SK-N-SH (cell line): ENCODE measurements at regions not wholly inside any gene's neighbourhood (a gene's known extent, or its start where the extent isn't known, plus 50 kb on each side); places are given as distances from the start of the nearest gene placed in this dataset.

Source experiments
- CTCF ChIA-PET: fragments of 300-600, 350-600 bp; formaldehyde crosslinking; extraction: SDS; loops from one replicate; lab custom pipeline; 2021; lab: Yijun Ruan, JAX
- POLR2A ChIA-PET: fragments of 350-600 bp; sonication (Branson Sonifier 250); formaldehyde crosslinking; extraction: SDS; loops from one replicate; lab custom pipeline; 2020; ENCODE audit warnings: antibody characterized with exemption, inconsistent platforms; lab: Yijun Ruan, JAX
- DNase-seq: peaks from one replicate; pipeline ENCODE4 v3.0.0; 2012
- H2AFZ ChIP-seq: fragments of 200-600 bp; sonication (generic); 2 replicates; pipeline ENCODE4 v1.8.1; 2016; ENCODE audit warnings: antibody characterized with exemption, mild to moderate bottlenecking, low read depth
- H3F3A ChIP-seq: fragments of 200-600 bp; sonication (generic); replicated peaks from 2 replicates; pipeline ENCODE3; 2016; ENCODE audit warnings: antibody characterized with exemption, mild to moderate bottlenecking; ENCODE audit not compliant: insufficient read depth
- H3K27ac ChIP-seq, 2 experiments: fragments of 200-500 bp in 1 of 2; fragments of 200-600 bp in 1 of 2; sonication (Bioruptor generic) in 1 of 2; sonication (generic), shearing (Covaris generic) in 1 of 2; 2 replicates each; pipeline versions ENCODE4 v1.5.1 to v1.6.1; 2014 to 2016; ENCODE audit warnings: low read depth in 2 of 2, inconsistent platforms in 1 of 2, low read length in 1 of 2, mild to moderate bottlenecking in 1 of 2, mixed read lengths in 1 of 2
- H3K27me3 ChIP-seq: fragments of 200-600 bp; sonication (generic), shearing (Covaris generic); 2 replicates; pipeline ENCODE4 v1.6.1; 2016; ENCODE audit warnings: mixed run types; ENCODE audit not compliant: insufficient read depth
- H3K36me3 ChIP-seq, 2 experiments: fragments of 200-500 bp in 1 of 2; fragments of 200-600 bp in 1 of 2; sonication (Bioruptor generic) in 1 of 2; sonication (generic) in 1 of 2; replicated peaks in 1 of 2; 2 replicates each; pipeline versions ENCODE3 to v1.5.1; 2014 to 2016; ENCODE audit warnings: low read length in 1 of 2, mild to moderate bottlenecking in 1 of 2; ENCODE audit not compliant: insufficient read depth in 2 of 2, control insufficient read depth in 1 of 2
- H3K4me1 ChIP-seq, 2 experiments: fragments of 200-500 bp in 1 of 2; fragments of 200-600 bp in 1 of 2; sonication (Bioruptor generic) in 1 of 2; sonication (generic), shearing (Covaris generic) in 1 of 2; 2 replicates each; pipeline versions ENCODE4 v1.5.1 to v1.6.1; 2014 to 2016; ENCODE audit warnings: low read depth in 1 of 2, low read length in 1 of 2, mixed run types in 1 of 2; ENCODE audit not compliant: insufficient read depth in 2 of 2, control insufficient read depth in 1 of 2
- H3K4me2 ChIP-seq: fragments of 200-600 bp; sonication (generic), shearing (Covaris generic); 2 replicates; pipeline ENCODE4 v1.6.1; 2017; ENCODE audit warnings: mixed run types
- H3K4me3 ChIP-seq, 2 experiments: fragments of 200-500 bp in 1 of 2; fragments of 200-600 bp in 1 of 2; sonication (Bioruptor generic) in 1 of 2; sonication (generic), shearing (Covaris generic) in 1 of 2; 2 replicates each; pipeline versions ENCODE4 v1.5.1 to v1.8.1; 2014 to 2016; ENCODE audit warnings: low read depth in 2 of 2, inconsistent platforms in 1 of 2, low read length in 1 of 2, mild to moderate bottlenecking in 1 of 2, mixed read lengths in 1 of 2, moderate library complexity in 1 of 2
- H3K79me2 ChIP-seq: fragments of 200-600 bp; sonication (generic); 2 replicates; pipeline ENCODE4 v1.8.1; 2017; ENCODE audit warnings: mild to moderate bottlenecking; ENCODE audit not compliant: insufficient read depth
- H3K9ac ChIP-seq: fragments of 200-600 bp; sonication (generic); 2 replicates; pipeline ENCODE4 v1.6.1; 2017; ENCODE audit warnings: mixed run types
- H3K9me2 ChIP-seq: fragments of 200-600 bp; sonication (generic); 2 replicates; pipeline ENCODE4 v1.6.1; 2017; ENCODE audit warnings: mixed run types
- H3K9me3 ChIP-seq: fragments of 200-600 bp; sonication (generic); 2 replicates; pipeline ENCODE4 v1.6.1; 2017; ENCODE audit warnings: mixed run types, mild to moderate bottlenecking, moderate library complexity
- H4K20me1 ChIP-seq: fragments of 200-600 bp; sonication (generic); 2 replicates; pipeline ENCODE4 v1.6.1; 2017; ENCODE audit warnings: mild to moderate bottlenecking, mixed run types; ENCODE audit not compliant: insufficient read depth
- CHD2 ChIP-seq: fragments of 150-350 bp; IDR thresholded peaks from 2 replicates; pipeline ENCODE4 v1.6.1; 2018; ENCODE audit warnings: low read length; ENCODE audit not compliant: partially characterized antibody
- ELF1 ChIP-seq: IDR thresholded peaks from 2 replicates; pipeline ENCODE4 v1.4.0; 2012
- EZH2phosphoT487 ChIP-seq: fragments of 200-600 bp; sonication (generic); IDR thresholded peaks from 2 replicates; pipeline ENCODE4 v1.6.1; 2017; ENCODE audit warnings: low read depth, mixed run types, mild to moderate bottlenecking, antibody characterized with exemption, moderate library complexity, borderline replicate concordance
- FOSL2 ChIP-seq: IDR thresholded peaks from 2 replicates; pipeline ENCODE4 v1.4.0; 2012; ENCODE audit warnings: low read depth, mild to moderate bottlenecking, moderate library complexity, borderline replicate concordance
- GABPA ChIP-seq: IDR thresholded peaks from 2 replicates; pipeline ENCODE4 v1.4.0; 2012; ENCODE audit warnings: low read depth, mild to moderate bottlenecking
- GATA2 ChIP-seq: sonication (generic); formaldehyde crosslinking; IDR thresholded peaks from 2 replicates; pipeline ENCODE4 v1.5.0; 2020; ENCODE audit warnings: mild to moderate bottlenecking, missing genetic modification reagents
- MXI1 ChIP-seq: IDR thresholded peaks from 2 replicates; pipeline ENCODE4 v1.6.1; 2012; ENCODE audit warnings: mild to moderate bottlenecking, low read depth, low read length, improper control_type of control experiment
- NFIC ChIP-seq: IDR thresholded peaks from 2 replicates; pipeline ENCODE4 v1.4.0; 2012; ENCODE audit warnings: borderline replicate concordance
- NRF1 ChIP-seq: IDR thresholded peaks from 2 replicates; pipeline ENCODE4 v1.6.1; 2012; ENCODE audit warnings: low read depth, mild to moderate bottlenecking, low read length
- POLR2AphosphoS5 ChIP-seq: IDR thresholded peaks from 2 replicates; pipeline ENCODE4 v1.6.1; 2012; ENCODE audit warnings: low read depth, low read length
- RAD21 ChIP-seq: IDR thresholded peaks from 2 replicates; pipeline ENCODE4 v1.6.1; 2012; ENCODE audit warnings: mild to moderate bottlenecking, low read length
- SMC3 ChIP-seq: IDR thresholded peaks from 2 replicates; pipeline ENCODE4 v1.6.1; 2012; ENCODE audit warnings: low read depth, low read length, improper control_type of control experiment
- TAF1 ChIP-seq: IDR thresholded peaks from 2 replicates; pipeline ENCODE4 v1.6.1; 2012; ENCODE audit warnings: low read depth, mild to moderate bottlenecking, low read length, moderate library complexity, borderline replicate concordance
- TEAD4 ChIP-seq: IDR thresholded peaks from 2 replicates; pipeline ENCODE4 v1.4.0; 2012; ENCODE audit warnings: mild to moderate bottlenecking, borderline replicate concordance; ENCODE audit not compliant: insufficient read depth
- USF2 ChIP-seq: fragments of 150-350 bp; IDR thresholded peaks from 2 replicates; pipeline ENCODE4 v1.6.1; 2017; ENCODE audit warnings: antibody characterized with exemption, low read length, low read depth, borderline replicate concordance
- WGBS: methylation state at CpG from one replicate; pipeline ENCODE4 v1.1.6; 2017; ENCODE audit warnings: low lambda C conversion rate; 5-methylcytosine and 5-hydroxymethylcytosine counted together
- TF ChIP-seq, protein P1 (sequence below): IDR thresholded peaks from 2 replicates; pipeline ENCODE4 v1.4.0; 2012; ENCODE audit warnings: low read depth, borderline replicate concordance
- TF ChIP-seq, protein P2 (sequence below): IDR thresholded peaks from 2 replicates; pipeline ENCODE4 v1.4.0; 2012; ENCODE audit warnings: low read depth, borderline replicate concordance

DNA sequence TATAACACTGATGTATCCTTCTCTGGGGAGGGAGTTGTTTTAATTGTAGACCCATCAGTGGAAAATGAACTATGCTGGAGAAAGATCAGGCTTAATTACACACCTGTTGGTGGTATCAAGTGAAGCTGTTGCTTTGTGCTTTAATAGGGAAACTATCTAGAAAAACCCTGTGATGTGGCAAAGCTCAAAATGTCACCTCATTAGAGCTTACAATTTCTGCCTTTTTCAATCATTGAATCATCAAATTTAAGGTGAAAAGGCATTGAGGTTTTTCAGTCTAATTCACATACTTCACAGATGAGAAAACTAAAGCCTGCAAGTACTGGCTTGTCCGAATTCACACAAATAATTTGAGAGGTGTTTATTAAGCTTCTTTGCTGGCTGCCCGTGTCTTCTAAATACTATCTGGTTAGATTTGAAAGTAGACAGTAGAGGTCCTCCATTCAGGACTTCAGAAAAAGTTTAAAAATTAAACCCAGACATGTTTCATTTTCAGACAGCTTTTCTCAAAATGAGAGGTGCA, 143.3 kb upstream of the MAP3K7 start:
- Histone ChIP-seq H3K4me1 (no peaks in the 10 kb centered on the region), H3K36me3 (no peaks in the 10 kb centered on the region), H3K9me3 (no peaks in the 10 kb centered on the region), H3K4me2 (no peak overlapping the region), H2AFZ (no peak overlapping the region)
- no peak for DNase-seq
- TF ChIP-seq FOSL2 (no peak), CHD2 (no peak)
- TF ChIP-seq, all 33 proteins: peak for 0
- no peaks in the 10 kb centered on the region for H3F3A ChIP-seq
- H3K9ac ChIP-seq = no peak overlapping the region
- no peaks in the 10 kb centered on the region for H3K27me3 ChIP-seq
- H4K20me1 ChIP-seq = no peaks in the 10 kb centered on the region
- no peak overlapping the region for H3K4me3 ChIP-seq
- H3K9me2 ChIP-seq = no peaks in the 10 kb centered on the region
- no peaks in the 10 kb centered on the region for H3K79me2 ChIP-seq
- POLR2A ChIA-PET = no interaction called here
- 12% methylated on average over 2 of the region's 2 CpGs for WGBS
- CTCF ChIA-PET = no interaction called here
- H3K27ac ChIP-seq = no peak overlapping the region

DNA sequence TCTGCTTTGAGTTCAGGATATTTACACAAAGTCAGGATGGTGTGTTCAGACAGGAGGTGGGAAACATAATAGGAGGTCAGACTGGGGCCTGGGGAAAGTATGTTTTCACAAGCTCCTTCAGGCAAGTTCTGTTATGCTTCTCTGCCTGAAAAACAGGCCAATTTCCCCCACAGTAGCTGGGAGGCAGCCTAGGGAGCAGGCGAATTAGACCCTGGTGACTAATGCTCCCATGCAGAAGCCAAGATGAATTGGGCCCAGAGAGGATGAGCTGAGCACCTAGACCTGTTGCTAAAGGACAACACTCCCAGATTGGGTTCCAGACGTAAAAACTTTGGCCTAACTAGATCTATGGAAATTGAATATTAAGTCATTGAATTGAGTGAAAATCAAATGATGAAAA, 142.2 kb upstream of the MAP3K7 start:
- no peaks in the 10 kb centered on the region for H4K20me1 ChIP-seq
- 11% methylated on average over 2 of the region's 2 CpGs for WGBS
- no peaks in the 10 kb centered on the region for H3K4me1 ChIP-seq
- no peak overlapping the region for H3K27ac ChIP-seq
- no peaks in the 10 kb centered on the region for H3K27me3 ChIP-seq
- no peaks in the 10 kb centered on the region for H3F3A ChIP-seq
- DNase-seq = no peak
- POLR2A ChIA-PET = no interaction called here
- no peak overlapping the region for H3K9ac ChIP-seq
- H3K79me2 ChIP-seq = no peaks in the 10 kb centered on the region
- no peaks in the 10 kb centered on the region for H3K9me3 ChIP-seq
- no peak overlapping the region for H3K4me3 ChIP-seq
- H3K36me3 ChIP-seq = no peaks in the 10 kb centered on the region
- no peak overlapping the region for H2AFZ ChIP-seq
- TF ChIP-seq NFIC = no peak
- no peak for TF ChIP-seq GATA2 (CRISPR knock-in tag)
- no peak for TF ChIP-seq EZH2phosphoT487
- TF ChIP-seq, protein P1, sequence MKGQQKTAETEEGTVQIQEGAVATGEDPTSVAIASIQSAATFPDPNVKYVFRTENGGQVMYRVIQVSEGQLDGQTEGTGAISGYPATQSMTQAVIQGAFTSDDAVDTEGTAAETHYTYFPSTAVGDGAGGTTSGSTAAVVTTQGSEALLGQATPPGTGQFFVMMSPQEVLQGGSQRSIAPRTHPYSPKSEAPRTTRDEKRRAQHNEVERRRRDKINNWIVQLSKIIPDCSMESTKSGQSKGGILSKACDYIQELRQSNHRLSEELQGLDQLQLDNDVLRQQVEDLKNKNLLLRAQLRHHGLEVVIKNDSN = no peak
- no peak for TF ChIP-seq TEAD4
- TF ChIP-seq ELF1 = no peak
- TF ChIP-seq, protein P2, sequence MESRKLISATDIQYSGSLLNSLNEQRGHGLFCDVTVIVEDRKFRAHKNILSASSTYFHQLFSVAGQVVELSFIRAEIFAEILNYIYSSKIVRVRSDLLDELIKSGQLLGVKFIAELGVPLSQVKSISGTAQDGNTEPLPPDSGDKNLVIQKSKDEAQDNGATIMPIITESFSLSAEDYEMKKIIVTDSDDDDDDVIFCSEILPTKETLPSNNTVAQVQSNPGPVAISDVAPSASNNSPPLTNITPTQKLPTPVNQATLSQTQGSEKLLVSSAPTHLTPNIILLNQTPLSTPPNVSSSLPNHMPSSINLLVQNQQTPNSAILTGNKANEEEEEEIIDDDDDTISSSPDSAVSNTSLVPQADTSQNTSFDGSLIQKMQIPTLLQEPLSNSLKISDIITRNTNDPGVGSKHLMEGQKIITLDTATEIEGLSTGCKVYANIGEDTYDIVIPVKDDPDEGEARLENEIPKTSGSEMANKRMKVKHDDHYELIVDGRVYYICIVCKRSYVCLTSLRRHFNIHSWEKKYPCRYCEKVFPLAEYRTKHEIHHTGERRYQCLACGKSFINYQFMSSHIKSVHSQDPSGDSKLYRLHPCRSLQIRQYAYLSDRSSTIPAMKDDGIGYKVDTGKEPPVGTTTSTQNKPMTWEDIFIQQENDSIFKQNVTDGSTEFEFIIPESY = no peak
- no peak for TF ChIP-seq USF2
- TF ChIP-seq MXI1 = no peak
- no peak for TF ChIP-seq GABPA
- no peak for TF ChIP-seq RAD21
- TF ChIP-seq TAF1 = no peak
- TF ChIP-seq POLR2AphosphoS5 = no peak
- TF ChIP-seq SMC3 = no peak
- TF ChIP-seq FOSL2 = no peak
- no peak for TF ChIP-seq NRF1
- H3K9me2 ChIP-seq = no peaks in the 10 kb centered on the region
- H3K4me2 ChIP-seq = no peak overlapping the region
- CTCF ChIA-PET = no interaction called here
